Epithelial cell of proximal tubule (primary cell): ENCODE measurements at regions not wholly inside any gene's neighbourhood (a gene's known extent, or its start where the extent isn't known, plus 50 kb on each side); places are given as distances from the start of the nearest gene placed in this dataset.

Experiments
- DNase-seq: peaks from one replicate; pipeline ENCODE4 v3.0.0-alpha.2; 2011; ENCODE audit warnings: low read depth
- H3K4me3 ChIP-seq: 2 replicates; pipeline ENCODE4 v1.5.1; 2011; ENCODE audit warnings: low read depth, mild to moderate bottlenecking, low read length
- TF ChIP-seq, protein P1 (sequence below): conservative IDR thresholded peaks from 2 replicates; pipeline ENCODE4 v1.5.1; 2012; ENCODE audit warnings: low read depth, mild to moderate bottlenecking, low read length

- H3K4me3 ChIP-seq, result no peak overlapping the region
- no peak for DNase-seq
- TF ChIP-seq, protein P1, sequence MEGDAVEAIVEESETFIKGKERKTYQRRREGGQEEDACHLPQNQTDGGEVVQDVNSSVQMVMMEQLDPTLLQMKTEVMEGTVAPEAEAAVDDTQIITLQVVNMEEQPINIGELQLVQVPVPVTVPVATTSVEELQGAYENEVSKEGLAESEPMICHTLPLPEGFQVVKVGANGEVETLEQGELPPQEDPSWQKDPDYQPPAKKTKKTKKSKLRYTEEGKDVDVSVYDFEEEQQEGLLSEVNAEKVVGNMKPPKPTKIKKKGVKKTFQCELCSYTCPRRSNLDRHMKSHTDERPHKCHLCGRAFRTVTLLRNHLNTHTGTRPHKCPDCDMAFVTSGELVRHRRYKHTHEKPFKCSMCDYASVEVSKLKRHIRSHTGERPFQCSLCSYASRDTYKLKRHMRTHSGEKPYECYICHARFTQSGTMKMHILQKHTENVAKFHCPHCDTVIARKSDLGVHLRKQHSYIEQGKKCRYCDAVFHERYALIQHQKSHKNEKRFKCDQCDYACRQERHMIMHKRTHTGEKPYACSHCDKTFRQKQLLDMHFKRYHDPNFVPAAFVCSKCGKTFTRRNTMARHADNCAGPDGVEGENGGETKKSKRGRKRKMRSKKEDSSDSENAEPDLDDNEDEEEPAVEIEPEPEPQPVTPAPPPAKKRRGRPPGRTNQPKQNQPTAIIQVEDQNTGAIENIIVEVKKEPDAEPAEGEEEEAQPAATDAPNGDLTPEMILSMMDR, result no peak
Observed at GRCh38 chr3:145780301-145780700, 380.7 kb downstream of the PLOD2 start.

- no peak overlapping the region for H3K4me3 ChIP-seq
- TF ChIP-seq, protein P1, result no peak
- no peak for DNase-seq
Observed at GRCh38 chr3:145785668-145786067, 375.3 kb downstream of the PLOD2 start.

GRCh38 chr3:145798007-145798406, 363.0 kb downstream of the PLOD2 start:
- no peak overlapping the region for H3K4me3 ChIP-seq
- TF ChIP-seq, protein P1, result no peak
- DNase-seq, result no peak

DNA sequence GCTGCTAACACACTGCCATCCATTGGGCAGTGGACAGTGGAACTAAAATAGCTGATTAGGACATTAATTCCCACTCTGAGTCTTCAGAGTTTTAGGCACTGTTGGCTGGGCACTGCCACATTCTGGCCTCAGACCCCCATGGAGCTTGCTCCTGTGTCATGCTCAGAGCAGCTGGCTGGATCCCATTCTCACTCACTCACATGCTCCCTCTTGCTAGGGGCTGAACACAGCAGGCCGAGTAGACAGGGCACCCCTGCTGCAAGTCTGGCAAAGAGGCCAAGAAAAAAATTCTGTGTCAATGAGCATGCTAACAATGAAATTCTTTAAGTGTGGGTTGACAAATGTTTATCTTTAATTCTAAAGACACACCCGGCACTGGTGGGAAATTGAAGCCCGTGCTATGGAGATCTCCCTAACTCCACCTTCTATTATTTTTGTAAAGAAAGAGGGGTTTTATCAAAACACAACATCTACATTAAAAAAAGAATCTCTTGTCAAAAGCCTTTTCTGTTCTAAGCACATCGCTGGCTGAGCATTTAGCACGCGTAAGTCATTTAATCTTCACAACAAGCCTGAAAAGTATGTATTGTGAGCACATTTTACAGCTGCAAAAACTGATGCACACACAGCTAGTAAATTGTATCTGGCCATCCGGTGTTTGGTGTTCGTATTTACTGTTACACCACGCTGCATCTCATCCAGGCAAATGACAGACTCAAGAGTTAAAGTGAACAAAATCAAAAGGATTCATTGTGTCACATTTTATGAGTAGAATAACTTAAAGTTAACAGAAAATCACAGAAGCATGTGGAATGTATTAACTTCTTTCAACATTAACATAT, 362.1 kb downstream of the PLOD2 start:
- no peak overlapping the region for H3K4me3 ChIP-seq
- DNase-seq, result no peak
- TF ChIP-seq, protein P1, result no peak

- no peak overlapping the region for H3K4me3 ChIP-seq
- DNase-seq, result no peak
- TF ChIP-seq, protein P1, result no peak
Observed at GRCh38 chr3:145801696-145802095, 359.3 kb downstream of the PLOD2 start.

- TF ChIP-seq, protein P1, result peak; percentile 47
- no peak for DNase-seq
- no peak overlapping the region for H3K4me3 ChIP-seq
Observed at GRCh38 chr3:145807990-145808389, 353.0 kb downstream of the PLOD2 start.

DNA sequence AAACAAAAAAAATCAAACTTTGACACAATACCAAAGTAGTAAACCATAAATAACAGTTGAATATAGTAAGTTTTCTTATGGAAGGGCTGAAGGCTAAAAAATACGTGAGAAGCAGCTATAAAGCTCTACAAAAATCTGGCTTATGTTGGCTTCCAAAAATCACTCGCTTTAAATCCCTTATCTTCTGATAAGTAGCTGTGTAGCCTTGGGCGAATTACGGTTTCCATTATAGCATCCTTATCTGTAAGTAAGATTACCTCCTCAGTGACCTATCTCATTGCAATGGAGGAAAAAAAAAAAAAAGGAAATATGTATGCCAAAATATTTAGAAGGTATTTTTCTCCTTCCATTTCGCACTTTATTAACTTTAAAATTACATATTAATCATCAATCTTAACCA, 348.6 kb downstream of the PLOD2 start:
- DNase-seq, result no peak
- no peak overlapping the region for H3K4me3 ChIP-seq
- TF ChIP-seq, protein P1, result no peak
